OCI-LY7 (cell line): ENCODE measurements at regions not wholly inside any gene's neighbourhood (a gene's known extent, or its start where the extent isn't known, plus 50 kb on each side); places are given as distances from the start of the nearest gene placed in this dataset.

Experiments used
- BruUV-seq: library from RNA; stranded (reverse); fragments of 400-500 nt; replicated peaks from 2 replicates; lab custom pipeline; 2021; lab: Mats Ljungman, UMichigan
- CTCF ChIA-PET: fragments of 300-600 bp; sonication (Branson Sonifier 250); formaldehyde crosslinking; loops from one replicate; lab custom pipeline; 2022; ENCODE audit warnings: antibody characterized with exemption; ENCODE audit not compliant: unreplicated experiment; lab: Charles Lee
- POLR2A ChIA-PET: fragments of 300-600 bp; sonication (Branson Sonifier 250); formaldehyde crosslinking; loops from one replicate; lab custom pipeline; 2022; ENCODE audit warnings: antibody characterized with exemption; lab: Charles Lee
- DNase-seq: peaks from one replicate; pipeline ENCODE4 v3.0.0-alpha.2; 2015; ENCODE audit warnings: low spot score
- H2AFZ ChIP-seq: fragments of 200-600 bp; sonication (generic), shearing (Covaris generic); 2 replicates; pipeline ENCODE4 v1.6.1; 2014; ENCODE audit warnings: mild to moderate bottlenecking, antibody characterized with exemption, low read length, moderate library complexity
- H3K27ac ChIP-seq: fragments of 200-600 bp; sonication (generic); 2 replicates; pipeline ENCODE4 v1.5.1; 2014; ENCODE audit warnings: mixed run types, low read depth, mild to moderate bottlenecking, moderate library complexity, low read length, inconsistent platforms; ENCODE audit not compliant: poor library complexity, severe bottlenecking
- H3K36me3 ChIP-seq: fragments of 200-600 bp; sonication (generic); 2 replicates; pipeline ENCODE4 v1.6.1; 2014; ENCODE audit warnings: mild to moderate bottlenecking, antibody characterized with exemption, low read length, moderate library complexity, mixed read lengths; ENCODE audit not compliant: insufficient read depth
- H3K4me1 ChIP-seq: fragments of 200-600 bp; sonication (generic); 2 replicates; pipeline ENCODE4 v1.5.1; 2014; ENCODE audit warnings: mild to moderate bottlenecking, low read length; ENCODE audit not compliant: insufficient read depth, poor library complexity, severe bottlenecking
- H3K4me2 ChIP-seq: fragments of 200-600 bp; sonication (generic); 2 replicates; pipeline ENCODE4 v1.6.1; 2014; ENCODE audit warnings: mild to moderate bottlenecking, low read length
- H3K4me3 ChIP-seq: fragments of 200-600 bp; sonication (generic); 2 replicates; pipeline ENCODE4 v1.5.1; 2014; ENCODE audit warnings: mild to moderate bottlenecking, low read depth, low read length; ENCODE audit not compliant: poor library complexity, severe bottlenecking
- H3K79me2 ChIP-seq: fragments of 200-600 bp; sonication (generic); 2 replicates; pipeline ENCODE4 v1.6.1; 2016; ENCODE audit warnings: low read depth, mild to moderate bottlenecking, low read length, moderate library complexity, mixed read lengths; ENCODE audit not compliant: insufficient read depth
- H3K9me2 ChIP-seq: fragments of 200-600 bp; sonication (generic); 2 replicates; pipeline ENCODE4 v1.6.1; 2016; ENCODE audit warnings: mild to moderate bottlenecking, low read length, mixed read lengths; ENCODE audit not compliant: insufficient read depth
- H3K9me3 ChIP-seq: fragments of 200-600 bp; sonication (generic); 2 replicates; pipeline ENCODE4 v1.6.1; 2014; ENCODE audit warnings: mild to moderate bottlenecking, mixed run types, low read length, mixed read lengths
- H4K20me1 ChIP-seq: fragments of 200-600 bp; sonication (generic); 2 replicates; pipeline ENCODE4 v1.6.1; 2014; ENCODE audit warnings: mild to moderate bottlenecking, antibody characterized with exemption, low read length, moderate library complexity, mixed read lengths; ENCODE audit not compliant: insufficient read depth
- CTCF ChIP-seq: fragments of 200-600 bp; sonication (generic); conservative IDR thresholded peaks from 2 replicates; pipeline ENCODE4 v1.5.1; 2014; ENCODE audit warnings: mild to moderate bottlenecking, antibody characterized with exemption, low read length, moderate library complexity, mixed read lengths
- EZH2phosphoT487 ChIP-seq: fragments of 200-600 bp; sonication (generic); IDR thresholded peaks from 2 replicates; pipeline ENCODE4 v1.6.1; 2018; ENCODE audit warnings: low read depth, borderline replicate concordance, mild to moderate bottlenecking, mixed run types, antibody characterized with exemption, low read length, moderate library complexity, mixed read lengths
- intact Hi-C: fragments of 100-400 bp; cut with micrococcal nuclease; formaldehyde crosslinking; loops from one replicate; pipeline ENCODE4 v1.10.0; 2022; ENCODE audit not compliant: unreplicated experiment

GRCh38 chr6:8953310-8953709 is 518.0 kb upstream of the SLC35B3 start:
- H3K4me3 ChIP-seq, result no peak overlapping the region
- ChIA-PET CTCF (no interaction called here), POLR2A (interaction anchor here (0.7 kb wide), 1 partner anchor 485 kb away, joined by 3 read pairs; no protein-coding TSS in a partner anchor)
- H3K27ac ChIP-seq, result no peak overlapping the region
- H3K79me2 ChIP-seq, result no peaks in the 10 kb centered on the region
- 0 out of 2 replicates have a peak, but pooled peaks cover 4% of the 10 kb centered on the region for H4K20me1 ChIP-seq
- no peak for DNase-seq
- no peaks in the 10 kb centered on the region for H3K4me1 ChIP-seq
- no peak overlapping the region for H3K4me2 ChIP-seq
- no peaks in the 10 kb centered on the region for H3K9me2 ChIP-seq
- no TSS peak for BruUV-seq
- no peaks in the 10 kb centered on the region for H3K36me3 ChIP-seq
- intact Hi-C loops, result no loop called here
- no peaks in the 10 kb centered on the region for H3K9me3 ChIP-seq
- TF ChIP-seq CTCF, result no peak
- TF ChIP-seq EZH2phosphoT487, result no peak
- no peak overlapping the region for H2AFZ ChIP-seq

GRCh38 chr6:8948733-8949132 is 513.4 kb upstream of the SLC35B3 start:
- Histone ChIP-seq H3K27ac (no peak overlapping the region), H4K20me1 (no peaks in the 10 kb centered on the region), H2AFZ (no peak overlapping the region), H3K36me3 (no peaks in the 10 kb centered on the region), H3K4me1 (no peaks in the 10 kb centered on the region), H3K4me3 (no peak overlapping the region), H3K4me2 (no peak overlapping the region), H3K9me3 (no peaks in the 10 kb centered on the region), H3K9me2 (no peaks in the 10 kb centered on the region), H3K79me2 (no peaks in the 10 kb centered on the region)
- no peak for DNase-seq
- POLR2A ChIA-PET, result no interaction called here
- intact Hi-C loops, result no loop called here
- BruUV-seq, result no TSS peak
- TF ChIP-seq CTCF (no peak), EZH2phosphoT487 (no peak)
- CTCF ChIA-PET, result no interaction called here

GRCh38 chr6:8947900-8948299 is 512.6 kb upstream of the SLC35B3 start:
- ChIA-PET CTCF (no interaction called here), POLR2A (no interaction called here)
- no peaks in the 10 kb centered on the region for H3K9me2 ChIP-seq
- H3K27ac ChIP-seq, result no peak overlapping the region
- no peaks in the 10 kb centered on the region for H3K9me3 ChIP-seq
- no peak overlapping the region for H3K4me3 ChIP-seq
- no peak overlapping the region for H2AFZ ChIP-seq
- no TSS peak for BruUV-seq
- intact Hi-C loops, result no loop called here
- no peaks in the 10 kb centered on the region for H3K79me2 ChIP-seq
- no peaks in the 10 kb centered on the region for H4K20me1 ChIP-seq
- TF ChIP-seq EZH2phosphoT487 (no peak), CTCF (no peak)
- no peaks in the 10 kb centered on the region for H3K4me1 ChIP-seq
- DNase-seq, result no peak
- H3K36me3 ChIP-seq, result no peaks in the 10 kb centered on the region
- no peak overlapping the region for H3K4me2 ChIP-seq
